Spleen (tissue), 11 donors: ENCODE measurements at regions not wholly inside any gene's neighbourhood (a gene's known extent, or its start where the extent isn't known, plus 50 kb on each side); places are given as distances from the start of the nearest gene placed in this dataset.

ENCODE experiments used
- DNase-seq: peaks from one replicate; pipeline ENCODE4 v3.0.0-alpha.2; 2020
- H3K27ac ChIP-seq, 8 donors: fragments of 200-600 bp; sonication (generic) in 7 of 8; 1 replicate in 4 of 8; 2 replicates in 4 of 8; pipeline versions ENCODE4 v1.5.0 to v1.8.0; 2016 to 2021; ENCODE audit warnings: inconsistent platforms in 4 of 8, mild to moderate bottlenecking in 4 of 8, moderate library complexity in 1 of 8
- H3K27me3 ChIP-seq, 7 donors: fragments of 200-600 bp; sonication (generic) in 6 of 7; replicated peaks in 1 of 7; 1 replicate in 4 of 7; 2 replicates in 3 of 7; pipeline versions ENCODE4 v1.5.0 to v1.8.0; 2016 to 2021; ENCODE audit warnings: inconsistent platforms in 3 of 7, mild to moderate bottlenecking in 1 of 7
- H3K36me3 ChIP-seq, 6 donors: fragments of 200-600 bp; sonication (generic) in 5 of 6; 1 replicate in 4 of 6; 2 replicates in 2 of 6; pipeline versions ENCODE4 v1.5.0 to v1.8.0; 2016 to 2021; ENCODE audit warnings: inconsistent platforms in 2 of 6
- H3K4me1 ChIP-seq, 6 donors: fragments of 200-600 bp; sonication (generic) in 5 of 6; 1 replicate in 3 of 6; 2 replicates in 3 of 6; pipeline versions ENCODE4 v1.5.0 to v1.8.0; 2016 to 2021; ENCODE audit warnings: inconsistent platforms in 3 of 6
- H3K4me3 ChIP-seq, 8 donors: fragments of 200-600 bp; sonication (generic) in 7 of 8; 1 replicate in 4 of 8; 2 replicates in 4 of 8; pipeline versions ENCODE4 v1.5.0 to v1.8.0; 2016 to 2021; ENCODE audit warnings: inconsistent platforms in 4 of 8, mild to moderate bottlenecking in 4 of 8, moderate library complexity in 2 of 8
- H3K9me3 ChIP-seq, 8 donors: fragments of 200-600 bp; sonication (generic) in 7 of 8; 1 replicate in 4 of 8; 2 replicates in 4 of 8; pipeline versions ENCODE4 v1.5.0 to v1.8.0; 2016 to 2021; ENCODE audit warnings: inconsistent platforms in 4 of 8
- POLR2A ChIP-seq, 3 donors: fragments of 450-650 bp; IDR thresholded peaks; one replicate each; pipeline ENCODE4 v1.5.1; 2017; ENCODE audit warnings: antibody characterized with exemption in 3 of 3, mild to moderate bottlenecking in 1 of 3
- POLR2AphosphoS5 ChIP-seq, 3 donors: sonication (generic); formaldehyde crosslinking; IDR thresholded peaks; one replicate each; pipeline ENCODE4 v1.5.1; 2017; ENCODE audit warnings: antibody characterized with exemption in 3 of 3
- WGBS, 5 donors: extraction: QIAGEN DNeasy Blood & Tissue Kit in 3 of 5; methylation state at CpG; one replicate each; pipeline versions ENCODE4 v1.1.5 to v1.1.7; 2013 to 2018; 5-methylcytosine and 5-hydroxymethylcytosine counted together
- intact Hi-C: fragments of 100-400 bp; cut with DNase I; formaldehyde crosslinking; loops from one replicate; pipeline ENCODE4 v1.15.0; 2023; ENCODE audit warnings: low total_unique reads
- TF ChIP-seq, protein P1 (sequence below), 11 experiments: fragments of 200-600 bp in 7 of 11; fragments of 450-650 bp in 4 of 11; sonication (generic) in 4 of 11; IDR thresholded peaks in 8 of 11; conservative IDR thresholded peaks in 3 of 11; 1 replicate in 7 of 11; 2 replicates in 4 of 11; pipeline versions ENCODE4 v1.4.0 to v1.8.0; 2016 to 2021; ENCODE audit warnings: antibody characterized with exemption in 11 of 11, inconsistent platforms in 4 of 11, mild to moderate bottlenecking in 1 of 11
- donor health status: healthy with polysubstance abuse.
- donor health status: DM: no; HTN: no; CAD: no; lungs with moderate emphysema.
- donor health status: DM: no; HTN: no; CAD: no.
- donor health status: Bipolar disorder and iron deficiency.
- donor health status: healthy.
- donor health status: DM: no; HTN: no; CAD: no.
- donor health status: DM: yes; HTN: yes; CAD: no.

DNA sequence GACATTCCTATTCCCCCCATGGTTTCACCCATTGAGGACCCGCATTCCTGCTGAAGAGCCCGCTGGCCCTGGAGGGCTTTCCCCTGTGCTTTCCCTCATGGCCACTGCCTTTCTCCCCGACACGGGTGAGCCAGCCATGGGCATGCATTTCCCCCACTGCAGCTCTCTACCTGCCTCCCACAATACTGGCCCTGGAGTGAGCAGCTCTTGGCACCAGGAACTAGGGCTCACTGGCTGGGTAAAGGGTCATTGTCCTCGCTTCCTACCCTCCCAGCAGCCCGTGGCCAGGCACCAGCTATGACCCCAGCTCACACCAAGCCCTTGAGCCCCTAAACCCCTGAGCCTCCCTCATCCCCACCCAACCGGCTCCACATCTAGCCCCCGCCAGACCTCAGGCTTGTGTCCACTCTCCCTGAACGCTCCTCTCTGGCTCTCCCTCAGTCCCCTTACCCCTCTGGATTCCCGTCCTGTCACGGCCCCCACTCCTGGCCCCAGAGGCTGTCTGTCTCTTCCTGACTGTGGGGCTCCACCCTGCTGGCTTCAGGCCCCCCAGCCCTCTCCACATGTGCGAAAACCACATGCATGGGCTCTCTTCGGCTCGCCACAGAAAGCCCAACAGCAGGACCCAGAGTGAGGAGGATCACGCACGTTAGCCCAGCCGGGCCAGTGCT lies 199.8 kb downstream of the ZFP36L2 start:
- Histone ChIP-seq H3K27ac (no peak overlapping the region), H3K27me3 (no peaks in the 10 kb centered on the region), H3K36me3 (no peaks in the 10 kb centered on the region), H3K4me1 (peaks cover 0 to 31% (median 19%) of the 10 kb centered on the region in 6 donors), H3K4me3 (no peak overlapping the region), H3K9me3 (peaks cover 0 to 8% (median 6%) of the 10 kb centered on the region in 8 donors)
- TF ChIP-seq, protein P1, sequence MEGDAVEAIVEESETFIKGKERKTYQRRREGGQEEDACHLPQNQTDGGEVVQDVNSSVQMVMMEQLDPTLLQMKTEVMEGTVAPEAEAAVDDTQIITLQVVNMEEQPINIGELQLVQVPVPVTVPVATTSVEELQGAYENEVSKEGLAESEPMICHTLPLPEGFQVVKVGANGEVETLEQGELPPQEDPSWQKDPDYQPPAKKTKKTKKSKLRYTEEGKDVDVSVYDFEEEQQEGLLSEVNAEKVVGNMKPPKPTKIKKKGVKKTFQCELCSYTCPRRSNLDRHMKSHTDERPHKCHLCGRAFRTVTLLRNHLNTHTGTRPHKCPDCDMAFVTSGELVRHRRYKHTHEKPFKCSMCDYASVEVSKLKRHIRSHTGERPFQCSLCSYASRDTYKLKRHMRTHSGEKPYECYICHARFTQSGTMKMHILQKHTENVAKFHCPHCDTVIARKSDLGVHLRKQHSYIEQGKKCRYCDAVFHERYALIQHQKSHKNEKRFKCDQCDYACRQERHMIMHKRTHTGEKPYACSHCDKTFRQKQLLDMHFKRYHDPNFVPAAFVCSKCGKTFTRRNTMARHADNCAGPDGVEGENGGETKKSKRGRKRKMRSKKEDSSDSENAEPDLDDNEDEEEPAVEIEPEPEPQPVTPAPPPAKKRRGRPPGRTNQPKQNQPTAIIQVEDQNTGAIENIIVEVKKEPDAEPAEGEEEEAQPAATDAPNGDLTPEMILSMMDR (IDR thresholded peaks at IDR 0.05 in 8 of 11, conservative IDR thresholded peaks at IDR 0.05 in 3 of 11): no peak
- TF ChIP-seq POLR2A (IDR thresholded peaks at IDR 0.05) (no peak), POLR2AphosphoS5 (IDR thresholded peaks at IDR 0.05) (no peak)
- WGBS, 5 donors: 72 to 85% (median 81%) methylated on average over 17 of the region's 17 CpGs
- intact Hi-C loops: no loop called here
- peak; percentile 39 for DNase-seq

- DNase-seq: peak; percentile 15
- Histone ChIP-seq H3K27ac (peak overlapping the region in 2 of 8 donors; percentile 14 to 16), H3K4me3 (no peak overlapping the region), H3K4me1 (peaks cover 0 to 33% (median 19%) of the 10 kb centered on the region in 6 donors), H3K9me3 (peaks cover 0 to 13% (median 6%) of the 10 kb centered on the region in 8 donors), H3K27me3 (no peaks in the 10 kb centered on the region), H3K36me3 (no peaks in the 10 kb centered on the region)
- WGBS, 5 donors: 73 to 89% (median 84%) methylated on average over 5 of the region's 5 CpGs
- no peak for TF ChIP-seq POLR2A (IDR thresholded peaks at IDR 0.05)
- TF ChIP-seq POLR2AphosphoS5 (IDR thresholded peaks at IDR 0.05): no peak
- TF ChIP-seq, protein P1 (IDR thresholded peaks at IDR 0.05 in 8 of 11, conservative IDR thresholded peaks at IDR 0.05 in 3 of 11): no peak
- intact Hi-C loops: no loop called here
These were observed 200.6 kb downstream of the ZFP36L2 start for GRCh38 chr2:43025709-43026295.

DNA sequence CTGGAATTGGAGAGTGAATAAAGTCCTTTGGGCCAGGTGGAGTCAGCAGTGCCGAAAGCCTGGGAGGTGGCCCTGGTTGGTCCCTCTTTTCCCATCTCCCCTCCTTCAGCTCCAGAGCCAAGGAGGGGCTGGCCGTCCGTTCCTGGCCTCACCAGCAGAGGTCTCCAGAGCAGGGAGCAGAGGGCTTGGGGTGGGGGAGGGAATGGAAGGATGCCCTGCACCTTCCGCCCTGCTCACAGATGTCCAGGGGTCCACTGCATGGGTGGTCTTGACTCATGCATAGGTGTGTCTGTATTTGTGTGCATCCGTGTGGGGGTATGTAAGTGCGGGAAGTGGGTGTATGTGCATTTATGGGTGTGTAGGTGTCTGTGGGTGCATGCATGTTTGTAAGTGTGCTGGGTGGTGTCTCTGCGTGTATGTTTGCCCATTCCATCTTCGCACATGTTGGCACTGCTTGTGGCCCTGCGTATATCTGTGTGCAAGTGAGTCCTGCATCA lies 201.8 kb downstream of the ZFP36L2 start:
- TF ChIP-seq POLR2A (IDR thresholded peaks at IDR 0.05) (no peak), POLR2AphosphoS5 (IDR thresholded peaks at IDR 0.05) (peak; percentile 46 to 64 (median 50))
- TF ChIP-seq, protein P1 (IDR thresholded peaks at IDR 0.05 in 8 of 11, conservative IDR thresholded peaks at IDR 0.05 in 3 of 11): peak; percentile 47 to 86 (median 83)
- Histone ChIP-seq H3K4me1 (peaks cover 0 to 40% (median 19%) of the 10 kb centered on the region in 6 donors), H3K27ac (no peak overlapping the region), H3K27me3 (no peaks in the 10 kb centered on the region), H3K9me3 (peaks cover 0 to 20% (median 10%) of the 10 kb centered on the region in 8 donors), H3K36me3 (no peaks in the 10 kb centered on the region), H3K4me3 (no peak overlapping the region)
- intact Hi-C loops: no loop called here
- 35 to 68% (median 49%) methylated on average over 8 to 9 of the region's 9 CpGs for WGBS, 5 donors
- peak; percentile 83 for DNase-seq
